OCI-LY3 (cell line): ENCODE measurements at regions not wholly inside any gene's neighbourhood (a gene's known extent, or its start where the extent isn't known, plus 50 kb on each side); places are given as distances from the start of the nearest gene placed in this dataset.

Experiments
- H2AFZ ChIP-seq: fragments of 200-600, 300-600 bp; shearing (Covaris generic); 2 replicates; pipeline ENCODE4 v1.6.0; 2014; ENCODE audit warnings: antibody characterized with exemption, low read depth, low read length
- H3K27ac ChIP-seq: fragments of 200-600, 300-600 bp; sonication (generic); 2 replicates; pipeline ENCODE4 v1.5.1; 2014; ENCODE audit warnings: mild to moderate bottlenecking, low read length, moderate library complexity, mixed read lengths
- H3K27me3 ChIP-seq: fragments of 200-600, 300-600 bp; sonication (generic); 2 replicates; pipeline ENCODE4 v1.6.1; 2014; ENCODE audit warnings: low read depth, low read length, mixed read lengths
- H3K36me3 ChIP-seq: fragments of 200-600, 300-600 bp; sonication (generic); replicated peaks from 2 replicates; pipeline ENCODE3; 2014; ENCODE audit warnings: low read depth, low read length, mixed read lengths
- H3K4me1 ChIP-seq: fragments of 300-600, 200-600 bp; sonication (generic); 2 replicates; pipeline ENCODE4 v1.6.1; 2014; ENCODE audit warnings: low read length, mixed read lengths
- H3K4me2 ChIP-seq: fragments of 200-600, 300-600 bp; sonication (generic); 2 replicates; pipeline ENCODE4 v1.6.1; 2014; ENCODE audit warnings: low read length, mixed read lengths
- H3K4me3 ChIP-seq: fragments of 300-600, 200-600 bp; sonication (generic); 2 replicates; pipeline ENCODE4 v1.5.1; 2014; ENCODE audit warnings: antibody characterized with exemption, mild to moderate bottlenecking, low read length, moderate library complexity
- H3K79me2 ChIP-seq: fragments of 300-600, 200-600 bp; shearing (Covaris generic); 2 replicates; pipeline ENCODE4 v1.6.1; 2014; ENCODE audit warnings: mild to moderate bottlenecking, low read length, mixed read lengths
- H3K9ac ChIP-seq: fragments of 300-600, 200-600 bp; shearing (Covaris generic); 2 replicates; pipeline ENCODE4 v1.6.0; 2014; ENCODE audit warnings: mild to moderate bottlenecking, low read length, moderate library complexity
- H3K9me3 ChIP-seq: fragments of 200-600, 300-600 bp; shearing (Covaris generic); 2 replicates; pipeline ENCODE4 v1.6.1; 2014; ENCODE audit warnings: low read length, mixed read lengths; ENCODE audit not compliant: insufficient read depth
- H4K20me1 ChIP-seq: fragments of 200-600, 300-600 bp; sonication (generic); 2 replicates; pipeline ENCODE4 v1.6.1; 2016; ENCODE audit warnings: low read length, mixed read lengths; ENCODE audit not compliant: insufficient read depth
- EZH2phosphoT487 ChIP-seq: fragments of 200-600 bp; shearing (Covaris generic); IDR thresholded peaks from 2 replicates; pipeline ENCODE4 v1.6.1; 2018; ENCODE audit warnings: antibody characterized with exemption, mixed run types, low read depth
- TF ChIP-seq, protein P1 (sequence below): fragments of 200-600, 300-600 bp; sonication (generic); IDR thresholded peaks from 2 replicates; pipeline ENCODE4 v1.5.1; 2014; ENCODE audit warnings: antibody characterized with exemption, low read length, low read depth

DNA sequence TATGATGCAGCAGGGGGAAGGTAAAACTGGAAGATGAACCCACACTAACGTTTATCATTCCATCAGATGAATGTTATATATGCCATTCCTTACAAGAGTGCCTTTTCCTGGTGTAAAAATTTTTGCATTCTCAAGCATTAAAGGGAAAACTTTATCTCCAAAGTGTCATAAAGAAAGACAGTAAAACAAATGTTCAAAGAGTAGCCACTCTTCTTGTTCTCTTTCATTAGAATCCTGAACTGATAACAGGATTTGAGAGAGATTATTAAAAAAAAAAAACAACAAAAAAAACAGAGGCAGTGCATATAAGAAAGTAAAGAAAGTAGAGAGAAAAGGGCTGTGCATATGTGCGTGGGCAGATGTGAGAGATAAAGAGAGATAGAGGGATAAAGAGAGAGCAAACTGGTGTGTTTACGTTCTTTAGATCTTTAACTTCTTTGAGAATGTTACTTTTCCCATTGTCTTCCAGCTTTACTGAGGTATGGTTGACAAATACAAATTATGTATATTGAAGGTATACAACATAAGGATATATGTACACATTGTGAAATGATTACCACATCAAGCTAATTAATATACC, 275.4 kb downstream of the HS3ST1 start:
- Histone ChIP-seq H3K9ac (no peak overlapping the region), H3K36me3 (no peaks in the 10 kb centered on the region), H3K27ac (no peak overlapping the region), H4K20me1 (no peaks in the 10 kb centered on the region), H3K4me2 (no peak overlapping the region), H3K4me1 (peaks cover 5% of the 10 kb centered on the region; the same call in 1 of the 2 replicates), H3K27me3 (no peaks in the 10 kb centered on the region), H3K79me2 (no peaks in the 10 kb centered on the region), H3K4me3 (no peak overlapping the region), H2AFZ (no peak overlapping the region), H3K9me3 (no peaks in the 10 kb centered on the region)
- TF ChIP-seq, protein P1, sequence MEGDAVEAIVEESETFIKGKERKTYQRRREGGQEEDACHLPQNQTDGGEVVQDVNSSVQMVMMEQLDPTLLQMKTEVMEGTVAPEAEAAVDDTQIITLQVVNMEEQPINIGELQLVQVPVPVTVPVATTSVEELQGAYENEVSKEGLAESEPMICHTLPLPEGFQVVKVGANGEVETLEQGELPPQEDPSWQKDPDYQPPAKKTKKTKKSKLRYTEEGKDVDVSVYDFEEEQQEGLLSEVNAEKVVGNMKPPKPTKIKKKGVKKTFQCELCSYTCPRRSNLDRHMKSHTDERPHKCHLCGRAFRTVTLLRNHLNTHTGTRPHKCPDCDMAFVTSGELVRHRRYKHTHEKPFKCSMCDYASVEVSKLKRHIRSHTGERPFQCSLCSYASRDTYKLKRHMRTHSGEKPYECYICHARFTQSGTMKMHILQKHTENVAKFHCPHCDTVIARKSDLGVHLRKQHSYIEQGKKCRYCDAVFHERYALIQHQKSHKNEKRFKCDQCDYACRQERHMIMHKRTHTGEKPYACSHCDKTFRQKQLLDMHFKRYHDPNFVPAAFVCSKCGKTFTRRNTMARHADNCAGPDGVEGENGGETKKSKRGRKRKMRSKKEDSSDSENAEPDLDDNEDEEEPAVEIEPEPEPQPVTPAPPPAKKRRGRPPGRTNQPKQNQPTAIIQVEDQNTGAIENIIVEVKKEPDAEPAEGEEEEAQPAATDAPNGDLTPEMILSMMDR: no peak
- TF ChIP-seq EZH2phosphoT487: no peak

DNA sequence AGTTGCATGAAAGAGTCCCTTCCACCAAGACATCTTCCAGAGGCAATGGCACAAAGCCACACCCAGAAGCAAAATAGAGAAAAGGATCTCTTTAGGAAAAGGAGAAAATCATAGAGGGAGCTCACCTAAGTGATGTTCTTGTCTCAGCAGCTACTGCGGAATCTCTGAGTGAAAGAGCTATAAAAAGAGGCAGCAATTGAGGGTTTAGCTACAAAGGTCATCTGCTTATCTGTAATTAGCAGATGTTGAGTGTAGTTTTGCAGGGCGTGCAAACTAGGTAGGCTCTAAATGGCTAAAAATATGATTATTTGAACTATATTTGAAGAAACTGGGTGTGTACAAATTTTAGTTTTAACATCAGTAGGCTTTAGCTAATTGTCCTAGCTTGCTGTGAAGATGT, 276.0 kb downstream of the HS3ST1 start:
- no peaks in the 10 kb centered on the region for H3K36me3 ChIP-seq
- H3K4me1 ChIP-seq: peaks cover 5% of the 10 kb centered on the region; the same call in 1 of the 2 replicates
- no peak overlapping the region for H2AFZ ChIP-seq
- H3K4me3 ChIP-seq: no peak overlapping the region
- TF ChIP-seq EZH2phosphoT487: no peak
- TF ChIP-seq, protein P1: no peak
- H3K79me2 ChIP-seq: no peaks in the 10 kb centered on the region
- no peak overlapping the region for H3K27ac ChIP-seq
- no peaks in the 10 kb centered on the region for H3K27me3 ChIP-seq
- H3K9me3 ChIP-seq: no peaks in the 10 kb centered on the region
- no peaks in the 10 kb centered on the region for H4K20me1 ChIP-seq
- H3K4me2 ChIP-seq: no peak overlapping the region
- no peak overlapping the region for H3K9ac ChIP-seq

DNA sequence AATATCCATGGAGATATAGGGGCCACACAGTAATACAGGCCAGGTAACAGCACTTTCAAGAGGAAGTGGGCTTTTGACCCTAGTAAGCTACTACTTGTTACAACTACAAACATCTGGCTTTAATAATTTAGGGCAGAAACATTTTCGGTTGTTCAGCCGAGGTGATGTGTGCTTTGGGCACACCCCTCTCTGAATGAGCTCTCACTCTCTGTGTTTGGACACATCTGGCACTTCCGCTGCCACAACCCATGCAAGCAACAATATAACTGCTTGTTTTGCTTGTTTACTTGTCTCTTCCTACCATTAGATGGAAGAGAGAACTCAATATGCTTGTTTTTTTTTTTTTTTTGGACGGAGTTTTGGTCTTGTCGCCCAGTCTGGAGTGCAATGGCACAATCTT, 277.2 kb downstream of the HS3ST1 start:
- Histone ChIP-seq H3K4me2 (no peak overlapping the region), H3K79me2 (no peaks in the 10 kb centered on the region), H3K27ac (no peak overlapping the region), H3K4me3 (no peak overlapping the region), H3K27me3 (no peaks in the 10 kb centered on the region), H3K4me1 (peaks cover 5% of the 10 kb centered on the region; the same call in 1 of the 2 replicates), H3K9ac (no peak overlapping the region), H2AFZ (no peak overlapping the region), H4K20me1 (no peaks in the 10 kb centered on the region), H3K36me3 (no peaks in the 10 kb centered on the region), H3K9me3 (no peaks in the 10 kb centered on the region)
- TF ChIP-seq, protein P1: no peak
- TF ChIP-seq EZH2phosphoT487: no peak

DNA sequence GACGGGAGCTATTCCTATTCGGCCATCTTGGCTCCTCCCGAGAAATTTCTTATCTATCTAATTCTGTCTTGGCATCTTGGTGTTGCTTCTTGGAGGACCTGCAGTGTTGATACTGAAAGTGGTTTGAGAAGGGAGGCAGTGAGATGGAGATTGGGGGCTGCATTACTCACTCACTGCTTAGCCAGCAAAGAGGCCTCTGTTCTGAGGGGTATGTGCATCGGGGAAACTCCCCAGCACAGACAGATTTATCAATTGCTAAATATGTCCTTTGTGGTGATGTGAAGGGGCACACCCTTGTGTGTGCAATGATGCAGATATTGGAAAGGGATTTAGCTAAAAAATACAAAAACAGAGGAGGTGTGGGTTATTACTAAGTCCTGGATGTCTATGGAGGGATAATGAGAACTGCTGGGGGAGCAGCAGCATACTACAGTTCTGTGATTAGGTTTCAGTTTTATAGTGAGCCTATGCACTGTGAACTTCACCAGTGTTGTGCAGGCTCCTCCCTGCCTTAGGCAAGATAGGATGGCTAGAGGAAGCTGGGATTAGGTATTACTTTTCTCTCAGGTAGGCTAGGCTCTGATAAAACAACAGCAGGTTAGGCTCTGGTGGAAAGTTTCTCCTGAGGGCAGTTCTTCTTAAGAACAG, 279.0 kb downstream of the HS3ST1 start:
- Histone ChIP-seq H3K9me3 (no peaks in the 10 kb centered on the region), H3K4me3 (peak overlapping the region; percentile 73), H3K9ac (peak overlapping the region; percentile 25), H3K79me2 (no peaks in the 10 kb centered on the region), H3K27ac (no peak overlapping the region), H3K4me1 (peaks cover 5% of the 10 kb centered on the region; the same call in 1 of the 2 replicates), H4K20me1 (no peaks in the 10 kb centered on the region), H3K4me2 (peak overlapping the region; percentile 61), H3K36me3 (no peaks in the 10 kb centered on the region), H3K27me3 (no peaks in the 10 kb centered on the region), H2AFZ (peak overlapping the region; percentile 70; the same call in 1 of the 2 replicates)
- TF ChIP-seq, protein P1: no peak
- no peak for TF ChIP-seq EZH2phosphoT487
